H1 (cell line): ENCODE measurements at regions not wholly inside any gene's neighbourhood (a gene's known extent, or its start where the extent isn't known, plus 50 kb on each side); places are given as distances from the start of the nearest gene placed in this dataset.

Experiments
- CTCF ChIA-PET: fragments of 300-600 bp; sonication (Branson Sonifier 250); formaldehyde crosslinking; loops from one replicate; lab custom pipeline; 2021; ENCODE audit not compliant: partially characterized antibody; lab: Charles Lee
- POLR2A ChIA-PET: fragments of 300-600 bp; sonication (Branson Sonifier 250); formaldehyde crosslinking; loops from one replicate; lab custom pipeline; 2021; ENCODE audit warnings: inconsistent platforms; ENCODE audit not compliant: partially characterized antibody; lab: Charles Lee
- DNase-seq, 2 experiments: peaks; one replicate each; pipeline versions ENCODE4 v3.0.0 to v3.0.0-alpha.2; 2010 to 2022; ENCODE audit warnings: low spot score in 2 of 2, low read depth in 1 of 2, mixed read lengths in 1 of 2
- FAIRE-seq: peaks from 2 replicates; lab custom pipeline; 2011; peaks lifted over from hg19 to GRCh38; lab: Jason Lieb, UNC
- H2AFZ ChIP-seq: 2 replicates; pipeline ENCODE4 v1.8.1; 2012; ENCODE audit warnings: low read length, inconsistent platforms
- H2AK5ac ChIP-seq: 2 replicates; pipeline ENCODE4 v1.6.1; 2013; ENCODE audit warnings: low read depth, low read length
- H2BK120ac ChIP-seq: replicated peaks from 2 replicates; pipeline ENCODE3; 2013; ENCODE audit warnings: low read depth, low read length, inconsistent platforms
- H2BK12ac ChIP-seq: 2 replicates; pipeline ENCODE4 v1.6.1; 2013; ENCODE audit warnings: low read depth, low read length
- H2BK15ac ChIP-seq: 2 replicates; pipeline ENCODE4 v1.6.1; 2013; ENCODE audit warnings: low read length
- H2BK20ac ChIP-seq: 2 replicates; pipeline ENCODE4 v1.6.1; 2013; ENCODE audit warnings: low read length
- H2BK5ac ChIP-seq: 2 replicates; pipeline ENCODE4 v1.6.1; 2013; ENCODE audit warnings: low read depth, low read length
- H3K14ac ChIP-seq: 2 replicates; pipeline ENCODE4 v1.6.1; 2013; ENCODE audit warnings: inconsistent platforms; ENCODE audit not compliant: insufficient read length
- H3K18ac ChIP-seq: 2 replicates; pipeline ENCODE4 v1.6.1; 2013; ENCODE audit warnings: low read length; ENCODE audit errors: extremely low read depth
- H3K23ac ChIP-seq: 2 replicates; pipeline ENCODE4 v1.6.1; 2013; ENCODE audit warnings: inconsistent platforms; ENCODE audit not compliant: insufficient read length
- H3K23me2 ChIP-seq: 2 replicates; pipeline ENCODE4 v1.6.1; 2013; ENCODE audit warnings: low read depth, low read length
- H3K27ac ChIP-seq: 2 replicates; pipeline ENCODE4 v1.6.1; 2011; ENCODE audit warnings: low read depth, low read length, inconsistent platforms
- H3K27me3 ChIP-seq, 4 experiments: replicated peaks in 1 of 4; 1 replicate in 1 of 4; 2 replicates in 3 of 4; pipeline versions ENCODE4 v1.6.1 to v1.8.1; 2011 to 2013; ENCODE audit warnings: low read length in 3 of 4, mild to moderate bottlenecking in 3 of 4, inconsistent platforms in 2 of 4, mixed read lengths in 2 of 4, moderate library complexity in 1 of 4; ENCODE audit not compliant: control insufficient read depth in 3 of 4, insufficient read depth in 3 of 4; ENCODE audit errors: extremely low read depth in 1 of 4
- H3K36me3 ChIP-seq, 4 experiments: 2 replicates each; pipeline versions ENCODE4 v1.6.1 to v1.8.1; 2011 to 2013; ENCODE audit warnings: mild to moderate bottlenecking in 4 of 4, low read length in 3 of 4, moderate library complexity in 2 of 4, control low read depth in 1 of 4, inconsistent platforms in 1 of 4; ENCODE audit not compliant: insufficient read depth in 4 of 4, control insufficient read depth in 2 of 4
- H3K4ac ChIP-seq: replicated peaks from 2 replicates; pipeline ENCODE3; 2013; ENCODE audit warnings: low read length, low read depth, mixed read lengths, inconsistent platforms; ENCODE audit not compliant: insufficient read length
- H3K4me1 ChIP-seq, 4 experiments: replicated peaks in 1 of 4; 1 replicate in 1 of 4; 2 replicates in 3 of 4; pipeline versions ENCODE4 v1.6.1 to v1.8.1; 2011 to 2013; ENCODE audit warnings: low read length in 3 of 4, inconsistent platforms in 2 of 4, mixed read lengths in 1 of 4; ENCODE audit not compliant: insufficient read depth in 4 of 4, control insufficient read depth in 3 of 4
- H3K4me2 ChIP-seq, 2 experiments: 2 replicates each; pipeline versions ENCODE4 v1.6.1 to v1.8.1; 2011 to 2013; ENCODE audit warnings: low read depth in 2 of 2, low read length in 2 of 2, control low read depth in 1 of 2, inconsistent platforms in 1 of 2, mild to moderate bottlenecking in 1 of 2; ENCODE audit not compliant: insufficient read depth in 1 of 2
- H3K4me3 ChIP-seq, 4 experiments: fragments of 200-600, 300-600 bp in 1 of 4; sonication (generic), shearing (Covaris generic), sonication (Bioruptor Twin) in 1 of 4; 2 replicates each; pipeline versions ENCODE4 v1.5.1 to v1.8.1; 2011 to 2016; ENCODE audit warnings: low read length in 4 of 4, low read depth in 3 of 4, control low read depth in 2 of 4, inconsistent platforms in 2 of 4, mild to moderate bottlenecking in 2 of 4, mixed read lengths in 1 of 4, moderate library complexity in 1 of 4; ENCODE audit not compliant: insufficient read depth in 2 of 4; ENCODE audit errors: extremely low read depth in 1 of 4
- H3K56ac ChIP-seq: replicated peaks from 2 replicates; pipeline ENCODE3; 2013; ENCODE audit warnings: low read depth, mild to moderate bottlenecking, mixed read lengths, low read length, inconsistent platforms; ENCODE audit not compliant: insufficient read length
- H3K79me1 ChIP-seq: 2 replicates; pipeline ENCODE4 v1.6.1; 2013; ENCODE audit warnings: low read depth, low read length, control low read depth
- H3K79me2 ChIP-seq, 2 experiments: 2 replicates each; pipeline versions ENCODE4 v1.6.1 to v1.8.1; 2012 to 2013; ENCODE audit warnings: low read length in 2 of 2, mild to moderate bottlenecking in 2 of 2, inconsistent platforms in 1 of 2; ENCODE audit not compliant: insufficient read depth in 2 of 2, control insufficient read depth in 1 of 2
- H3K9ac ChIP-seq, 4 experiments: replicated peaks in 1 of 4; 1 replicate in 1 of 4; 2 replicates in 3 of 4; pipeline versions ENCODE4 v1.6.1 to v1.8.1; 2011 to 2013; ENCODE audit warnings: low read depth in 3 of 4, low read length in 3 of 4, control low read depth in 2 of 4, mild to moderate bottlenecking in 2 of 4, moderate library complexity in 2 of 4, inconsistent platforms in 1 of 4; ENCODE audit errors: extremely low read depth in 1 of 4
- H3K9me3 ChIP-seq, 2 experiments: 2 replicates each; pipeline versions ENCODE4 v1.6.1 to v1.8.1; 2012 to 2013; ENCODE audit warnings: mild to moderate bottlenecking in 2 of 2, moderate library complexity in 2 of 2, control low read depth in 1 of 2, inconsistent platforms in 1 of 2, low read depth in 1 of 2, low read length in 1 of 2, mixed read lengths in 1 of 2; ENCODE audit not compliant: insufficient read depth in 2 of 2
- H4K20me1 ChIP-seq, 2 experiments: replicated peaks in 1 of 2; 2 replicates each; pipeline versions ENCODE3 to v1.8.1; 2011 to 2013; ENCODE audit warnings: inconsistent platforms in 2 of 2, low read length in 2 of 2, mild to moderate bottlenecking in 1 of 2; ENCODE audit not compliant: insufficient read depth in 2 of 2, control insufficient read depth in 1 of 2
- H4K5ac ChIP-seq: 2 replicates; pipeline ENCODE4 v1.6.1; 2013; ENCODE audit warnings: low read length, low read depth, mixed read lengths, inconsistent platforms; ENCODE audit not compliant: insufficient read length
- H4K8ac ChIP-seq: 2 replicates; pipeline ENCODE4 v1.8.0; 2013; ENCODE audit warnings: mild to moderate bottlenecking, moderate library complexity, low read length, inconsistent platforms; ENCODE audit not compliant: insufficient read depth; ENCODE audit errors: extremely low read depth
- H4K91ac ChIP-seq: replicated peaks from 2 replicates; pipeline ENCODE3; 2013; ENCODE audit warnings: low read length, mixed read lengths, inconsistent platforms; ENCODE audit not compliant: insufficient read length
- TCF12 ChIP-seq: IDR thresholded peaks from 2 replicates; pipeline ENCODE4 v1.6.1; 2011; ENCODE audit warnings: low read depth, mild to moderate bottlenecking, low read length
- WGBS, 2 experiments: shearing (Covaris generic) in 1 of 2; methylation state at CpG; one replicate each; pipeline versions ENCODE4 v1.1.6 to v1.1.7; 2013 to 2015; ENCODE audit warnings: low lambda C conversion rate in 2 of 2, mixed read lengths in 2 of 2, inconsistent platforms in 1 of 2, low coverage in 1 of 2, missing lambda C conversion rate in 1 of 2; ENCODE audit not compliant: insufficient replicate concordance in 2 of 2, insufficient coverage in 1 of 2, insufficient read length in 1 of 2; ENCODE audit errors: extremely low coverage in 1 of 2, missing lambda C conversion rate in 1 of 2; 5-methylcytosine and 5-hydroxymethylcytosine counted together

DNA sequence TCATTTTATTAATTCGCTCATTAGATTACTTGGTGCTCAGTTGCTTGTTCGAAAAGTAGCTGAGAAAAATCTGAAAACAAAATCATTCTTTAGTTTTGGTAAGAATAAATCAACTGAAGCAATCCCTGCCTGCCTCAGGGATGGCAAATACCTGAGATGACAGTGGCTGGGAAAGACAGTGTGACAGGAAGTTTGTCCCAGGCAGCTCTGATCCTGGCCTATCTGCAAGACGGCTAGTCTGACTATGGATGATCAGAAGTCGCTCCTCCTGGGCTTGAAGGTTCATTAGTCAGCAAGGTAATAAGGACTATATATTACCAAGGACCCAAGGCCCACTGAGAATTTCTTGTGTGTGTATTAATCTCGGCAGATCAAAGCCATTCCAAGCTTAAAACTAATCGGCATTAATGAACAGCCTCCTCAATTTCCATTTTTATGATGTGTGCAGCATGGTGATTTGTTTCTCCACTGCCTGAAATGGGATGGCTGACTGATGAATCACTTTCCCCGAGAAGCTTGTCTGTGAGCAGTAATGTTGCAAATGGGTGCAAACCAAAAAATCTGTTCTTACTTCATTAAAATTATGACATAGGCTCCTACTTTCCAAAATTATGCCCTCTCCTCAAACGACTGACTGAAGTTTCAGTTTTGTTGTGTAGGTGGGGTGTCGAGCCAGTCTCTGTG is 199.9 kb downstream of the ACTR3 start:
- no peak for TF ChIP-seq TCF12
- TF ChIP-seq, all 59 proteins: peak for 0
- DNase-seq, result no peak
- H3K4me3 ChIP-seq, result no peak overlapping the region
- no peak for FAIRE-seq
- no peak overlapping the region for H4K91ac ChIP-seq
- ChIA-PET CTCF (interaction anchor here (1.2 kb wide), 2 partner anchors 124 to 425 kb away, joined by 3 to 5 read pairs; no protein-coding TSS in a partner anchor), POLR2A (no interaction called here)
- H3K4me1 ChIP-seq, result no peaks in the 10 kb centered on the region
- no peaks in the 10 kb centered on the region for H4K20me1 ChIP-seq
- no peaks in the 10 kb centered on the region for H3K79me2 ChIP-seq
- no peak overlapping the region for H2BK120ac ChIP-seq
- no peak overlapping the region for H3K56ac ChIP-seq
- no peak overlapping the region for H3K4ac ChIP-seq
- no peak overlapping the region for H2BK15ac ChIP-seq
- H3K23ac ChIP-seq, result no peak overlapping the region
- H3K36me3 ChIP-seq, result no peaks in the 10 kb centered on the region
- H2BK12ac ChIP-seq, result no peak overlapping the region
- no peak overlapping the region for H4K5ac ChIP-seq
- H2AK5ac ChIP-seq, result no peak overlapping the region
- H3K18ac ChIP-seq, result no peak overlapping the region
- no peak overlapping the region for H3K27ac ChIP-seq
- no peak overlapping the region for H3K9ac ChIP-seq
- H3K23me2 ChIP-seq, result no peaks in the 10 kb centered on the region
- H3K14ac ChIP-seq, result no peak overlapping the region
- no peaks in the 10 kb centered on the region for H3K27me3 ChIP-seq
- no peaks in the 10 kb centered on the region for H3K9me3 ChIP-seq
- H4K8ac ChIP-seq, result no peak overlapping the region
- 90% methylated on average over 9 of the region's 9 CpGs; no CpG with 5 or more reads in 1 of the 2 experiments for WGBS, 2 experiments
- no peak overlapping the region for H2BK5ac ChIP-seq
- H2BK20ac ChIP-seq, result no peak overlapping the region
- no peak overlapping the region for H3K4me2 ChIP-seq
- H2AFZ ChIP-seq, result no peak overlapping the region
- no peaks in the 10 kb centered on the region for H3K79me1 ChIP-seq
